T-helper 2 cell treated with Interferon-gamma antibody and Interleukin-4, amounts not matched to agents 100 ng/mL and 5 ng/mL, for 36 hours (primary cell): ENCODE measurements at regions not wholly inside any gene's neighbourhood (a gene's known extent, or its start where the extent isn't known, plus 50 kb on each side); places are given as distances from the start of the nearest gene placed in this dataset.
"Not testable (repeated sequence)": the region's sequence is repeated elsewhere in the genome, so short reads cannot be mapped to it uniquely, and the experiment has no call there.

Experiments used
- intact Hi-C: fragments of 100-400 bp; cut with micrococcal nuclease; formaldehyde crosslinking; loops from one replicate; pipeline ENCODE4 v1.15.1; 2023

DNA sequence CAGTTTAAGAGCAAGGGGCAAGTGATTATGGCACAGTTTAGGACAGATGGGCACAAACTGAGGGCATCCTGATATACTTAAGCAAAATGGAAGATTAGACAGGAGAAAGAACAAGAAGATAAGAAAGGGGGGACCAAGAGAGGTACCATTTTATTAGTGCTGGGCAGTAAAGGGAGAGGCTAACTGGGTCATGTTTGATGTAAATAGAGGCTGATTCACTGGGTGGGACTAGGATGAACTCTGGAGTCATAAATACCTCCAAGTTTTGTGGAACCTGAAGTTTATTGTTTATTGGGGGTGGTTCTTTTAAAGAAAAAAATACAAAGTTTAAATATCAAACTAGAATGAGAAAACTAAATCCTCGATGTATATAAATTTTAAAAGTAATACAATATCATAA lies 1067.2 kb upstream of the GYPC start:
- intact Hi-C loops = no loop called here

DNA sequence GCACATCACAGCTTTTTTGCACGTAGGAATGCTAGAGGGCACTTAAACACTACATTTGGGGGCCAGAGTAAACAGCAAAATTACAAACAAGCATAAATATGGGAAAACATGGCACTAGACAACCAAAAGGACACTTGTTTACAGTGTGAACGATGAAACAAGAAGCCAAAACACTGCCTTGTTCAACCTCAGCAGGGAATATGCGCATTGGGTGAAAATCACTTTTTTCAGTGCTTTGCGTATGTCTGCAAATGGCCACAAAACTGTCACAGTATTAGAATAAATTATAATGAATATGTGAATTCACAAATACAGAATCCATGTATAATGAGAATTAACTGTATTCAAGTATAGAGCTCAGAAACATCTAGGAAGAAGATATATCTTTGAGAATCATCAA lies 1064.0 kb upstream of the GYPC start:
- intact Hi-C loops = no loop called here

DNA sequence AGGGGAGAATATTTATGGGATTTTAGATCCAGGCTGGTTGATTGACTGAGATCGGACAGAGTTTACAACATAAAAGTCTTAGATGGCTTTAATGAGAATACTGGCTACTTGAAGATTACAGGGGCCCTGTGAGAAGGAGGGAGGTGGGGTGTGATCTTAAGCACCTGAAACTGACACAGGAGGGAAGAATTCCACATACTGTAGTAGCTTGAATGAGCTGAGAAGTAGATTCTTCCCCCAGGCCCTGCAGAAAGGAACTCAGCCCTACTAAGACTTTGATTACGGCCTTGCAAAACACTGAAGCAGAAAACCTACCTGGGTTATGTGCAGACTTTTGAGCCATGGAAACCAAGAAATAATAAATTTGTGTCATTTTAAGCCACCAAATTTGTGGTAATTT lies 1062.9 kb upstream of the GYPC start:
- intact Hi-C loops = no loop called here

DNA sequence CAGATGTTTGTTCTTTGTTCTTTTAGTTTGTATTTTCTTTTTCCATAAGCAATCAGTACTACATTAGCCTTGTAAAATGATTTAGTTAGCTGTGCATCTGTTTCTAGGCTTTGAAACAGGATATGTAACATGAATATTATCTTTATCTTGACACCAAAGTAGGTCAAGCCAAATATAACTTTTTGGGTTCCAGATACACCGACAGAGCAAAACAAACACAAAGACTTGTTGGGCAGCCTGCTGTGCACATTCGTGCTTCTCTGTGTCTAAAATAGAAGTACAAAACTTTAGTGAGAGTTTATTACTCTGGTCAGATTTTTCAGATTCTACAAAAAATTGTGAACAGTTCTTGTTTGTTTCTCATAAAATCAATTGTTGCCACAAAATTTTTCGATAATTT lies 1059.3 kb upstream of the GYPC start:
- intact Hi-C loops = no loop called here

DNA sequence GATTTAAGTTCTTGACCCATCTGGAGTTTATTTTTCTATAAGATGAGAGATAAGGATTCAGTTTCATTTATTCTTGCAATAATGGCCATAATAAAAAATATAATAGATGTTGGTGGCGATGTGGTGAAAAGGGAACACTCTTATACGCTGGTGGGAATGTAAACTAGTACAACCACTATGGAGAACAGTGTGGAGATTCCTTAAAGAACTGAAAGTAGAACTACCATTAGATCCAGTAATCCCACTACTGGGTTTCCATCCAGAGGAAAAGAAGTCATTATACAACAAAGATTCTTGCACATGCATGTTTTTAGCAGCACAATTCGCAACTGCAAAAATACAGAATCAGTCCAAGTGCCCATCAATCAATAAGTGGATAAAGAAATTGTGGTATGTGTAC lies 1040.5 kb upstream of the GYPC start:
- intact Hi-C loops = no loop called here

DNA sequence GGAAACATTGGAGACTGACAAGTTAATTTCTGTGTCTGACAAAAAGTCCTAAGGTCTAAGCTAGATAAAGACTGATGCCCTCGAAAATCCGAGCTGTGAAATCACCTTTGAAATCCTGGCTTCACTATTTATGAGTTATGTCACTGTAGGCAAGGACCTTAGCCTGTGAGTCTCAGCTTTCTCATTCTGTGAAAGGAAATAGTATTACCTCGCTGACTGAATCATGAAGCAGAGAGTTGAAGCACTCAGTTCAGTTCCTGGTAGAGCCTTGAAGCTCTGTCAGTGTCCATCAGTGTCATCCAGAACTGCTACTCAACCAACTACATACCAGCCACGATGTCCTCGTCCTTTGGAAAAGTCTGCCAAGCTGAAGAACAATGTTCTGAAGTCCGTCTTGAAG lies 1025.6 kb upstream of the GYPC start:
- intact Hi-C loops = no loop called here

DNA sequence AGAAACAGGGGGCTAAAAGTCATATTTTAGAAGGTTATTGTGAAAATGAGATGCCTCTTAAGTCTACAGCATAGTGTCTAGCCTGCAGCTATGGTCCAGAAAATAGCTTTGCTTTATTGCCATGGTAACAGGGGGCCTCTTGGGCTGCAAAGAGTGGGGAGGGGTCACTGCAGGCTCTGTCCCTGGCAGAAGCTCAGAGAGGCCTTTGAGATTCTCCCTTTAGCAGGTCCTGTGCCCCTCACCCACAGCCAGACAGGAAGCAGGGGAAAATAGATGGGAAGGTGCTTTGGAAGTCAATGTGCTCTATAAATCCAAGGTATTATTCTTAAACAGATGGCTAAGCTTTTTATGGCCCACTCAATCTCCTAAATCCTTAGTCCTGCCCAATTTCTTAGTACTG lies 1021.3 kb upstream of the GYPC start:
- intact Hi-C loops = no loop called here

DNA sequence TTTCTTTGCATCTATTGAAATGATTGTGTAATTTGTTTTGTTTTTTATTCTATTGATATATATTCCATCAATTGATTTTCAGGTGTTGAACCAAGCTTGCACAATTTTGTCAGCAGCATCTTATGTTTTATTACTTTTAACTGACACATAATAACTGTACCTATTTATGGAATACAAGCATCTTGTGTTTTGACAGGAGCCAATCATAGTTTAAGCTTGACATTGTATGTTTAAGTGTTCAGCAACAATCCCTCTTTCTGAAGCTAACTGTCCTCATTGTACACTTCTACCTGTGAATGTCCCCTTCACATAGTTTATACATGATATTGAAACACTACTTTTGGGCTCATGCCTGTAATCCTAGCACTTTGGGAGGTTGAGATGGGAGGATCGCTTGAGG lies 1017.6 kb upstream of the GYPC start:
- intact Hi-C loops = no loop called here

DNA sequence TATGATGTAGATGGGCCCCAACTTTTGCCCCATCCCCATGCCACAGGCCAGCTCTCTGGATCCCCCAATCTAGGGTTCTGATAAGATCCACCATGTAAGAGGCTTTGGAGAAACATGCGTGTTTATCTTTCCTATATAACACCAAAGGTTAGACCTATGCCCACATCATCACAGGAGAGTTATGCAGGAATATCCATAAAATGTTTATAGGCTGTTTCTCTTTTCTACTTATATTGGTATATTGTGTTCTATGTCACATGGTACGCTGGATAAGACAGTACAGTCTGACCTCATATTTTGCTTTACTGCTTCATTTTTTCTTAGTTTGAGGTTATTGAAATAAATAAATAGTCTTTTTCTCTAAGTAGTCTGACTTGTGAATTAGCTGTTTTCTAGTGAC lies 1013.9 kb upstream of the GYPC start:
- intact Hi-C loops = no loop called here

DNA sequence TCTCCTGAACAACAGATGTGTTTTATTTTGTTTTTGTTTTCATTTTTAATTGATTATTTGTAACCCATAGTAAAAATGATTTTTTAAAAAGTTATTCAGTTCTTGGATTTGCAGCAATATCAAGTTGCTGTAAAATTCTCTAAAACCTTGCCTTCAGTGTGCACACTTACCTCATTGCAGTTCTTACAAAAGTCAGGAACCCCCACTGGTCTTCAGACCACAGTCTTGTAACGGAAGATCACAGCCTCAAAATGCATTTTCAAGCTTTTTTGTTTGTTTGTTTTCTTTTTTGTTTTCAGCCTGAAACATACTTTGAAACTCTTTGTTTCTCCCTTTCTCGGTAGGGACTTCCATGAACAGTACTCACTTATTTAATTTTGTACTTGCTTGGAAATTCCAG lies 1012.8 kb upstream of the GYPC start:
- intact Hi-C loops = no loop called here

DNA sequence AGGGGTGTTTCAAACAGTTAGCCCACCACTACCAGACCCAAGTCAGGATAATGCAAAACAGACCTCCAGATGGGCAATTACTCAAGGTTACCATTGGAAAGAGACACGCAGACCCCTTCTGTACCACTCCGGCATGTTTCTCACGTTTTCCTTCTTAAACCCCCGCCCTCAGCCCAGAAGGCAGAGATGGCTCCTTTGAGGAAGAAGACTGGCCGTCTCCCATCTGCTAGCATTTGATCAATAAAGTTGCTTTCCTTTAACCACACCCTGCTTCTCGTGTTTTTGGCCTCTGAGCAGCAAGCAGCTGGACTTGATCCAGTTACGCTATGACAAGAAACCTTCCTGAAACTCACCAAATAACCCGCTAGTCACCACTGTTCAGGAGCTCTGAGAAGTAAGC lies 1012.4 kb upstream of the GYPC start:
- intact Hi-C loops = no loop called here

DNA sequence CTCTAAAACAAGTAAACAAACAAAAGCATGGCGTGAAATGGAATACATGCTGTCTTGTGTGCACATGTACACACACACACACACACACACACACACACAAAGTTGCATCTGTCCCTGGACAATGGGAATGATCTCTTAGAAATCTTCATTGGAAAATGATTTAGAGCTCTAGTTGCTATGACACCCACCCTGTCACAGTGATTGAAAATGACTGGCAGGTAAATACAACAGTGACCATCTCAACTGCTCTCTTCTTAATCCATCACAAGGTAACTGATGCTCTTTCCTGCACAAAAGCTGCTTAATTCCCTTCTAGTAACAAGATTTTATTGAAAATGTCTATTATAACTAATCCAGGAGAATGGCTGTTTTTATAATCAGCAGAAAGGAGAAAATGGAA lies 1011.7 kb upstream of the GYPC start:
- intact Hi-C loops = no loop called here

DNA sequence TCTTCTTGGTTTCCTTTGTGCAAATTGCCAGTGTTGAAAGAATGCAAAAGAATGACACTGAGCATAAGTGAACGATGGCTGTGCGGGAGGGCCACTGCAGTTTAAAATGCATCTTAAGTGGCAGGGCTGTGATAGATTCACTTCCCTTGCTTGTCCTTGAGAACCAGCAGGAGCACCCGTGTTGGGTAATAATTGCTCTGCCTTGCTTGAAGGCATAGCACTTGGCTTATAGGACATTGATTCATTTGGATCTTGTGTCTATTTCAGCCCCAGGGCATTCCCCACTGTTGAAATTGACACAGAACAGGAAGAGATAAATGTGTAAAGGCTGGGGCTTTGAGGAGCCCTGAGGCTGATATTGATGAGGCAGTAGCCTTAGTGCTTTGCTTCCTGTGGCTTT lies 1003.7 kb upstream of the GYPC start:
- intact Hi-C loops = no loop called here

DNA sequence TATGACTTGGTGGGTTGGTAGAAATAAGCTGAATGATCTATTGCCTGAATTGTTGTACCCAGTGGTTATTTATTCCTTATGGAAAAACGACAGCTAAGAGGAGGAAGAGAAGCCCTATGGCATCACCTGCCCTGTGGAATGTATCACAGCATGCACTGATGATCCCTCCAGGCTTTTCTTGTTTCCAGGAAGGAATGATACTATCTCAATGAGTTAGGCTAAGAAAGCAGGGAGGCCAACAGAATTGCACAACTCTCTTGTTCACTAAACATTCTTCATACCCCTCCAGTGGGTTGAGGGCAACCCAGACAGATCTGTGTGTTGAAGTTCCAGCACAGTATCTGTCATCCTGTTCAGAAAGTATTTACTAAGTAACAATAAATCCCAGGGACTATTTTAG lies 1001.7 kb upstream of the GYPC start:
- intact Hi-C loops = no loop called here

DNA sequence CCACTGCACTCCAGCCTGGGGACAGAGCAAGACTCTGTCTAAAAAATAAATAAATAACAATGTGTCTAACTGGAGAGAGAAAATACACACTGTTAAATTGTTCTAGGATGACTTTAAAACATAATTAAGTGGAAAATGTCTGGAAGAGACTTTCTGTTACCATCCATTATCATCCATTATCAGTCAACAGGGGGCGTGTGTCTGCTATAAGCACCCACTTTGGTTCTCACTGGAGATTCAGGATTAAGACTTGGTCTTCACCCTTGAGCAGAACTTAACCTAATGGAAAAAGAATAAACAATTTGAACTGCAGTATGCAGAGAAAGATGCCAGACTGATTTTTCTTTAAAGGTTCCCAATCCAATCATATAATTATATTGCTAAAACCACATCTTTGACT lies 999.8 kb upstream of the GYPC start:
- intact Hi-C loops = no loop called here

DNA sequence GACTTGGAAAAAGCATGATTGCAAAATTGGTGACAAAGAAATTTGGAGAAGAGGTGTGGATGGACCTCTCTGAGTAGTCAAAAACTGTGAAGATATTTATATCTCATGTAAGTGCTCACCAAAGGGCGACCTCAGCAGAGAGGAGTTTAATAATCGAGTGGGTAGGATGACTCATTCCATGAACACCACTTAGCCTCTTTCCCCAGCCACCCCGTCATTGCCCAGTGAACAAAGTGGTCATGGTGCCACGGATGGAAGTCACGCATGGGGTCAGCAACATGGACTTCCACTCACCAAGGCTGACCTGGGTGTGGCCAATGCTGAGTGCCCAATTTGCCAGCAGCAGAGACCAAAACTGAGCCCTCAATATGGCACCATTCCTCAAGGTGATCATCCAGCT lies 997.4 kb upstream of the GYPC start:
- intact Hi-C loops = no loop called here

DNA sequence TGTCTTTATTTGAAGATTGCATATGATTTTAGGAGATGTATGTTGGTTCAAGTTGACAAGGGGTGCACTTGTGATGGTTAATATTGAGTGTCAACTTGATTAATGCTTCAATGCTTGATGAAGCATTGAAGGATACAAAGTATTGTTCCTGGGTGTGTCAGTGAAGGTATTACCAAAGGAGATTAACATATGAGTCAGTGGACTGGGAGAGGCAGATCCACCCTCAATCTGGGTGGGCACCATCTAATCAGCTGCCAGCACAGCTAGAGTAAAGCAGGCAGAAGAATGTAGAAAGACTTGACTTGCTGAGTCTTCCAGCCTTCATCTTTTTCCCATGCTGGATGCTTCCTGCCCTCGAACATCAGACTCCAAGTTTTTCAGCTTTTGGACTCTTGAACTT lies 995.6 kb upstream of the GYPC start:
- intact Hi-C loops = not testable (repeated sequence)

DNA sequence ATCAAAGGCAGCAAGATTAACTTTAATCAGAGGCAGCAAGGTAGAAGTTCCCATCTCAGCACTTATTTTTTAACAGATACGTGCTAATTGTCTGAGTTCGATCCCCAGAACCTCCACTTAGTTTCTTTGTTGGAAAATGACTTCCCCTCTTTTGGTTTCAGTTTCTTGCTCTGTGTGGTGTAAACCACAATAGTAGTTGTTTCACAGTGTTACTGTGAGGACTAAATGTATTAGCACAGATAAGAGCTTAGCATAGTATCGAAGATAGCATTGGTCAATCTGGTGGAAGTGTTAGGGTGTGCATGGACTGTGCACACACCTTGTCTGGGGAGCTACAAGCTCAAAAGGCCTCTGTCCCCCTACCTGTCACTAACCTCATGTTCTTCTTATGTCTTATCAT lies 988.3 kb upstream of the GYPC start:
- intact Hi-C loops = no loop called here

DNA sequence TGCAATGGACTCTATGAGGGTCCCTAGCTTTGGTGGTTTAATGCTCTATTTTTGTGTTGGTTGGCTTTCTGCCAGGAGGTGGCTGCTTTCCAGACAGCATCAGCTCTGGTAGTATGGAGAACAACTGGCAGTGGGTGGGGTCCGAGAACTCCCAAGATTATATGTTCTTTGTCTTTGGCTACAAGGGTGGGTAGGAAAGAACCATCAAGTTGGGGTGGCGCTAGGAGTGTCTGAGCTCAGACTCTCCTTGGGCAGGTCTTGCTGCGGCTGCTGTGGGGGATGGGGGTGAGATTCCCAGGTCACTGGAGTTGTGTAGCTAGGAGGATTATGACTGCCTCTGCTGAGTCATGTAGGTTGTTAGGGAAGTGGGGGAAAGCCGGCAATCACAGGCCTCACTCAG lies 976.1 kb upstream of the GYPC start:
- intact Hi-C loops = no loop called here

DNA sequence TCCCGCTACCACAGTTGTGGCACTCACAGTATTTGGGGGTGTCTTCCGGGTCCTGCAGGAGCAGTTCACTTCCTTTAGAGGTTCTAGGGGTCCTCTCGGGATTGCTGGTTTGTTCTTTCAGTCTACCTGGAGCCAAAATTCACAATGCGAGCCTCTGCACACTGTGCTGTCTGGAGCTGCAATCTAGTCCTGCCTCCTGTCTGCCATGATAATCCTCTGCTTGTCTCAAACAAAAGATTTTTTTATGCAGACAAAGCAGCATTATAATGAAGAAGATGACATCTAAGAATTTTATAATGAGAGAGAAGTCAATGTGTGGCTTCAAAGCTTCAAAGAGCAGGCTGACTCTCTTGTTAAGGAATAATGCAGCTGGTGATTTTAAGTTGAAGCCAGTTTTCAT lies 975.1 kb upstream of the GYPC start:
- intact Hi-C loops = no loop called here

DNA sequence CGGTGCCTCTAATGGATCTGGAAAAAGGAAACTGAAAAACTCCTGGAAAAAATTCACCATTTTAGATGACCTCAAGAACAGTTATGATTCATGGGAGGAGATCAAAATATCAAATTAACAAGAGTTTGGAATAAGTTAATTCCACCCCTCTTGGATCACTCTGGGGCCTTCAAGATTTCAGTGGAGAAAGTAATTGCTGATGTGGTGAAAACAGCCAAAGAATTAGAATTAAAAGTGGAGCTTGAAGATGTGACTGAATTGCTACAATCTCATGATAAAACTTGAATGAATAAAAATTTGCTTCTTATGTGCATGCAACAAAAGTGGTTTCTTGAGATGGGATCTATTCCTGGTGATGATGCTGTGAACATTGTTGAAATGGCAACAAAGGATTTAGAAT lies 974.4 kb upstream of the GYPC start:
- intact Hi-C loops = no loop called here

DNA sequence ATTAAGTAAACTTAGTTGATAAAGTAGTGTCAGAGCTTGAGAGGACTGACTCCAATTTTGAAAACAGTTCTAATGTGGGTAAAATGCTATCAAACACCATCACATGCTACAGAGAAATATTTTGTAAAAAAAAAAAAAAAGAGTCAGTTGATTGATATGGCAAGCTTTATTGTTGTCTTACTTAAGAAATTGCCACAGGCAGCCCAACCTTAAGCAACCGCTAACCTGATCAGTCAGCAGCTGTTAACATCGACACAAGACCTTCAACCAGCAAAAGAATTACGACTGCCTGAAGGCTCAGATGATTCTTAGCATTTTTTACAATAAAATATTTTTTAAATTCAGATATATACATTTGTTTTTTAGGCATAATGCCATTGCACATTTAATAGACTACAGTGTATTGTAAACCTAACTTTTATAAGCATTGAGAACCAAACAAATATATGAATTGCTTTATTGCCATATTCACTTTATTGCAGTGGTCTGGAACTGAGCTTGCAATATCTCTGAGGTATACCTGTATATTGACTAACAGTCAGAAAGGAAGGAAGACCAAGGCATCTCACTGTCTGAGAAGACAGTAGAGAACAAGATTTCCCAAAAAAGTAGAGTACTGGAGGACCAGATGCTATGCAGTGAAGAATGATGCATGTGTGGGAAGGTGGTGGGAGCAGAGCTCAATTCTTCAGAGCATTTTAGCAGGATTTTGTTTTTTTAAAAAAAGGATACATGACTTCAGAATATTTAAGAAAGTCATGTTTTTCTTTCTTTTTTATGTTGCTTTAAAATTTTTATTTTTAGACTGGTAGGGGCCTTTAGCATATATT lies 973.8 kb upstream of the GYPC start:
- intact Hi-C loops = no loop called here

DNA sequence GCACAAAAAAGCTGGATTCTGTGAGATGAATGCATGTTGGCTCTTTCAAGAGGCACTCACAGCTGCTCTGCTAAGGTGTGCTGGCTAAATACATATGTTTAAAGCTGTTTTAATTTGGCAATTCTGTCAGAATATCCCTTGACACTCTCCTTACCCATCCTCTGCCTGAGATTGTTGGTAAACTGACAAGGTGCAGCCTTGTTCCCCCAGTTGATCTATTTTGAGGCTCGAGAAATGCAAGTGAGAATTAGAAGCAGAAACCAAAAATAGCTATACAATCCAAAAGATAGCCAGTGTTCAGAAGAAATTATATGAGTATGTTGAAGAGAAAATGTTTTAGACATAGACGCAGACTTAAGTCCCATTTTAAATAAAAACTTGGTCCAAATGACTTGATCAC lies 971.7 kb upstream of the GYPC start:
- intact Hi-C loops = no loop called here

DNA sequence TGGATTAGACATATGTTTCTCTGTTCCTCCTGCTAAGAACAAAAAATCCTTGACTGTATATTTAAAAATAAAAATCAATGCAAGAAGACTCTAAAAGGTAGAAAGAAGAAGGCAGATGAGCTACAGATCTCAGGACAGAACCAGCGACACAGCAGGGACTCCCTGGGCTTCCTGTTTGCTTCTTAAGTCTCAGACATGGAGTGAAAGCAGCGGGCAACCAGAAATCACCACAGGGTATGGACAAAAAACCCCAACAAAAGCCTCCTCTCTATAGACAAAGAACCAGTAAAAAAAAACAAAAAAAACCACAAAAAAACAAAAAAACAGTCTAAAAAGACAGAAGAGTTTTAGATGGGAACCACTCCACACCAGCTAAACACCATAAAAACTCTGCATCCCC lies 971.0 kb upstream of the GYPC start:
- intact Hi-C loops = loop anchor here (1.0 kb wide), 1 partner anchor 9 kb away; no protein-coding TSS in a partner anchor
